Breast epithelium (tissue), 4 donors: ENCODE measurements at regions not wholly inside any gene's neighbourhood (a gene's known extent, or its start where the extent isn't known, plus 50 kb on each side); places are given as distances from the start of the nearest gene placed in this dataset.
"Not testable (repeated sequence)": the region's sequence is repeated elsewhere in the genome, so short reads cannot be mapped to it uniquely, and the experiment has no call there.

ENCODE experiments used
- DNase-seq, 2 donors: peaks; one replicate each; pipeline ENCODE4 v3.0.0-alpha.2; 2019; ENCODE audit warnings: low spot score in 2 of 2
- H3K27ac ChIP-seq, 2 donors: fragments of 200-600 bp; sonication (generic) in 1 of 2; one replicate each; pipeline ENCODE4 v1.5.1; 2016 to 2019; ENCODE audit warnings: mild to moderate bottlenecking in 1 of 2
- H3K27me3 ChIP-seq, 2 donors: fragments of 200-600 bp; sonication (generic) in 1 of 2; one replicate each; pipeline versions ENCODE4 v1.5.1 to v1.6.0; 2017 to 2019; ENCODE audit warnings: control low read depth in 1 of 2, mild to moderate bottlenecking in 1 of 2
- H3K36me3 ChIP-seq: fragments of 200-600 bp; one replicate; pipeline ENCODE4 v1.5.1; 2019
- H3K4me1 ChIP-seq, 2 donors: fragments of 200-600 bp; sonication (generic); one replicate each; pipeline ENCODE4 v1.5.1; 2016 to 2019; ENCODE audit warnings: control low read depth in 1 of 2
- H3K4me3 ChIP-seq, 3 donors: fragments of 200-600 bp; sonication (generic); 1 replicate in 2 of 3; 2 replicates in 1 of 3; pipeline ENCODE4 v1.5.1; 2016 to 2019; ENCODE audit warnings: mild to moderate bottlenecking in 3 of 3, moderate library complexity in 2 of 3
- H3K9me3 ChIP-seq, 2 donors: fragments of 200-600 bp; sonication (generic) in 1 of 2; one replicate each; pipeline ENCODE4 v1.5.1; 2016 to 2019; ENCODE audit warnings: control low read depth in 1 of 2
- POLR2A ChIP-seq: fragments of 450-650 bp; IDR thresholded peaks from one replicate; pipeline ENCODE4 v1.6.1; 2016; ENCODE audit warnings: antibody characterized with exemption, mild to moderate bottlenecking, moderate library complexity
- POLR2AphosphoS5 ChIP-seq, 3 donors: sonication (generic); formaldehyde crosslinking; IDR thresholded peaks; one replicate each; pipeline ENCODE4 v1.6.1; 2017; ENCODE audit warnings: antibody characterized with exemption in 3 of 3
- intact Hi-C: fragments of 100-400 bp; cut with DNase I; formaldehyde crosslinking; loops from one replicate; pipeline ENCODE4 v1.15.1; 2023; ENCODE audit warnings: low total_unique reads
- TF ChIP-seq, protein P1 (sequence below), 3 donors: fragments of 450-650 bp; IDR thresholded peaks; one replicate each; pipeline ENCODE4 v1.5.1; 2016 to 2017; ENCODE audit warnings: antibody characterized with exemption in 3 of 3, mild to moderate bottlenecking in 3 of 3, moderate library complexity in 3 of 3

DNA sequence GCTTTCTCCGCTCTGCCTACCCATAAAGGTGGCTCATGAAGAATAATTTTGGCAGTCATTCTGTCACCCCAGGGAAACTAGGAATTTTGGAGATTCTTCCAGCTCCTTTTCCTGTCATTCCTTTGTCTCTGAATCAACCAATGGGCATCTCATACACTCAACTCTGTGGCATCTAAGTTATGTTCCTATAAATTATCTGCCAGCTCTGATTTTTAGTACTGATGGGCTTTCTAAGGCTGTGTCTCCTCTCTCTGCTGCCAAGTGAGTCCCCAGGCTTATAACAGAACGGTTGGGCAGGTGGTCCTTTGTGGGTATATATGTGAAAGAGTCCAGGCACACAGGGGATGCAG lies 226.8 kb downstream of the NMUR2 start:
- DNase-seq = no peak
- intact Hi-C loops = no loop called here
- Histone ChIP-seq H3K27ac (no peak overlapping the region), H3K9me3 (peaks cover 0 to 8% of the 10 kb centered on the region in 2 donors), H3K4me1 (no peaks in the 10 kb centered on the region), H3K36me3 (no peaks in the 10 kb centered on the region), H3K27me3 (no peaks in the 10 kb centered on the region), H3K4me3 (no peak overlapping the region)
- TF ChIP-seq, protein P1, sequence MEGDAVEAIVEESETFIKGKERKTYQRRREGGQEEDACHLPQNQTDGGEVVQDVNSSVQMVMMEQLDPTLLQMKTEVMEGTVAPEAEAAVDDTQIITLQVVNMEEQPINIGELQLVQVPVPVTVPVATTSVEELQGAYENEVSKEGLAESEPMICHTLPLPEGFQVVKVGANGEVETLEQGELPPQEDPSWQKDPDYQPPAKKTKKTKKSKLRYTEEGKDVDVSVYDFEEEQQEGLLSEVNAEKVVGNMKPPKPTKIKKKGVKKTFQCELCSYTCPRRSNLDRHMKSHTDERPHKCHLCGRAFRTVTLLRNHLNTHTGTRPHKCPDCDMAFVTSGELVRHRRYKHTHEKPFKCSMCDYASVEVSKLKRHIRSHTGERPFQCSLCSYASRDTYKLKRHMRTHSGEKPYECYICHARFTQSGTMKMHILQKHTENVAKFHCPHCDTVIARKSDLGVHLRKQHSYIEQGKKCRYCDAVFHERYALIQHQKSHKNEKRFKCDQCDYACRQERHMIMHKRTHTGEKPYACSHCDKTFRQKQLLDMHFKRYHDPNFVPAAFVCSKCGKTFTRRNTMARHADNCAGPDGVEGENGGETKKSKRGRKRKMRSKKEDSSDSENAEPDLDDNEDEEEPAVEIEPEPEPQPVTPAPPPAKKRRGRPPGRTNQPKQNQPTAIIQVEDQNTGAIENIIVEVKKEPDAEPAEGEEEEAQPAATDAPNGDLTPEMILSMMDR (IDR thresholded peaks at IDR 0.05) = no peak
- TF ChIP-seq POLR2AphosphoS5 (IDR thresholded peaks at IDR 0.05) (no peak), POLR2A (no peak)

DNA sequence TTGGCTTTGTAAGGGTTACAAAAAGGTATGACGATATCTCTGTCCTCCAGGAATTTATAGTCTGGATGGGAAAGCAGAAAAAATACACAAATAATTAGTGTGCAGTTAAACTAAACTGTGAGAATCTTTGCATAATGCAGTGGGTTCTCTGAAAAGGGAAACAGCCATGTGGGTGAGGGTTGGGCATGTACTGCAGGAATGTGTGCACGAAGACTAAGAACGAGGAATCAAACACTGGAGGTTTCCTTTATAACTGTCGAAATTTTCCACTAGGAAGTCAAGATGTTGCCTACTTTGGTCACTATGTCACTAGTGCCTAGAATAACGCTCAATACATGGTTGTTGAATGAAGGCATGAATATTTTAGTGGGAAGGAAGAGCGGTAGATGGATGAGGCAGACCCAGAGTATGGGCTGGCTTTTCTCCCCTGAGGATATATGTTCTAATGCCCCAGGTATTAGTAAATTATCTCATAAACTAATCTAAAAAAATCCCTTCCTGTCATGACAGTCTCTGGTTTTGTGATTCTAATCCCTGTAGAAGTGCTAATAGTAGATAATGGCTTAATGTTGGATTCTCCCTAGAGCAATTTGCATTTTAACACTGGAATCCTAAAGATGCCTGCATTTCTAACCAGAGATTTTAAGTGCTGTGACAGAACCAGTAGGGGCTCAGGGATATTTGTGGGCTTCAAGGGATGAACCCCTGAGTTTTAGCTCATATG lies 227.3 kb downstream of the NMUR2 start:
- intact Hi-C loops = no loop called here
- Histone ChIP-seq H3K4me1 (no peaks in the 10 kb centered on the region), H3K4me3 (no peak overlapping the region), H3K27ac (no peak overlapping the region), H3K36me3 (no peaks in the 10 kb centered on the region), H3K9me3 (peaks cover 0 to 8% of the 10 kb centered on the region in 2 donors), H3K27me3 (no peaks in the 10 kb centered on the region)
- DNase-seq = no peak
- TF ChIP-seq POLR2AphosphoS5 (IDR thresholded peaks at IDR 0.05) = no peak
- TF ChIP-seq, protein P1 (IDR thresholded peaks at IDR 0.05) = no peak
- TF ChIP-seq POLR2A = no peak

DNA sequence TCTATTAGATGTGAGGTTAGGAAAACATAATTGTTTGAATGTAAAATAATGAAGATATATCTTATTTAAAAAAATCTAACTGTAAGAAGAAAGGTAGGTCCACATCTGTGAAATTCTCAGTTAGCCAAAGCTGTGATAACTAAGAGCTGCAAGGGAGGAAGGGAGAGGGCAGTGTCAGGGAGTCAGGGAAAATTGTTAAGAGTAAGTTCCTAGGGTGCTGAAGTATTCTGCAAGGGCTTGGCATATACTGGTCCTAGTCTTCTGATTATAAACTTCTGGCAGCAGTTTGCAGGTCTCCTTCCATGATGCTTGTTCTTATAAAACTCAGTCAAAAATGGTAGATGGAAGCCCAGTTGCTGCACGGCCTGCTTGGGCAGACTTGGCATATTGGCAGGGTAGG lies 233.2 kb downstream of the NMUR2 start:
- Histone ChIP-seq H3K36me3 (no peaks in the 10 kb centered on the region), H3K4me1 (no peaks in the 10 kb centered on the region), H3K9me3 (no peaks in the 10 kb centered on the region), H3K4me3 (no peak overlapping the region), H3K27me3 (no peaks in the 10 kb centered on the region), H3K27ac (no peak overlapping the region)
- intact Hi-C loops = loop anchor here (5.0 kb wide), 1 partner anchor 410 kb away; no protein-coding TSS in a partner anchor
- TF ChIP-seq POLR2A (no peak), POLR2AphosphoS5 (IDR thresholded peaks at IDR 0.05) (no peak)
- TF ChIP-seq, protein P1 (IDR thresholded peaks at IDR 0.05) = no peak
- no peak for DNase-seq

DNA sequence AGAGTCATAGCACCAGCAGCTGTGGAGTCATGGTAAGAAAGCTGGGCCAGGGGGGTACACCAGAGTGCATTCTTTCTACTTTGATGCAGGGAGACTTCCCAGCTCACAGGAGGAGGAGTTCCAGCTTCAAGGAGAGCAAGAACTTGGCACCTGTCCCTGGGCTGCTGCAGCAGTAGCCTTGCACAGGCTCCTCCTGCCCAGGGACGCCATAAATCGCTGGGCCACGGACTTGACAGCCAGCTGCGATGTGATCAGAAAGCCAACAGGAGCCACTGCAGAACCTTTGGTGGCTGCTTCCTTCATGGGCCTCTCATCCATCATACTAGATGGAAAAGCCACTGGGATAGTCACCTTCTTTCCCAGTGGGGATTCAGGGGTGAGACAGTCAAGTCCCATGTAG lies 234.7 kb downstream of the NMUR2 start:
- TF ChIP-seq POLR2A (no peak), POLR2AphosphoS5 (IDR thresholded peaks at IDR 0.05) (no peak)
- TF ChIP-seq, protein P1 (IDR thresholded peaks at IDR 0.05) = no peak
- DNase-seq = no peak
- H3K4me1 ChIP-seq = no peaks in the 10 kb centered on the region
- no peak overlapping the region for H3K4me3 ChIP-seq
- intact Hi-C loops = loop anchor here (5.0 kb wide), 1 partner anchor 412 kb away; no protein-coding TSS in a partner anchor
- no peaks in the 10 kb centered on the region for H3K27me3 ChIP-seq
- no peak overlapping the region for H3K27ac ChIP-seq
- H3K36me3 ChIP-seq = no peaks in the 10 kb centered on the region
- no peaks in the 10 kb centered on the region for H3K9me3 ChIP-seq

DNA sequence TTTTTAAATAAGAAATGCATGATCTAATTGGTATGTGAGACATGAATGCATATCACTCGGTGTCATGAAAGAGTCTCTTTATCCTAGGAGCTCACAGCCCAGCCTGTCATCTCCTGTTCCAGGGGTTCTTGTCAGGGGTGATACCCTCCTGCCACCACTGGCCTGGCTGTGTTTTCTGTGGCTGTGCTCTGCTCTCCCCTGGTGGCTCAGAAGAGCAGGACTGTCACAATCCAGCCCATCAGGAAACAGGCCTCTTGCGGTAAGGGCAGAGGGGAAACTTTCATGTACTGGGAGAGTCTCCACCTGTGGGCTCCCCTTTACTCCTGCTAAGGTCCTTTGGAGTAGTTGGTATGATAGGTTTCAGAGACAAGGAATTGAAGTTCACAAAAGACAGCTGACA lies 240.2 kb upstream of the GLRA1 start:
- H3K36me3 ChIP-seq = no peaks in the 10 kb centered on the region
- intact Hi-C loops = no loop called here
- no peaks in the 10 kb centered on the region for H3K9me3 ChIP-seq
- H3K27me3 ChIP-seq = no peaks in the 10 kb centered on the region
- DNase-seq = no peak
- no peak overlapping the region for H3K27ac ChIP-seq
- no peak overlapping the region for H3K4me3 ChIP-seq
- no peak for TF ChIP-seq POLR2AphosphoS5 (IDR thresholded peaks at IDR 0.05)
- TF ChIP-seq POLR2A = no peak
- TF ChIP-seq, protein P1 (IDR thresholded peaks at IDR 0.05) = no peak
- H3K4me1 ChIP-seq = no peaks in the 10 kb centered on the region

DNA sequence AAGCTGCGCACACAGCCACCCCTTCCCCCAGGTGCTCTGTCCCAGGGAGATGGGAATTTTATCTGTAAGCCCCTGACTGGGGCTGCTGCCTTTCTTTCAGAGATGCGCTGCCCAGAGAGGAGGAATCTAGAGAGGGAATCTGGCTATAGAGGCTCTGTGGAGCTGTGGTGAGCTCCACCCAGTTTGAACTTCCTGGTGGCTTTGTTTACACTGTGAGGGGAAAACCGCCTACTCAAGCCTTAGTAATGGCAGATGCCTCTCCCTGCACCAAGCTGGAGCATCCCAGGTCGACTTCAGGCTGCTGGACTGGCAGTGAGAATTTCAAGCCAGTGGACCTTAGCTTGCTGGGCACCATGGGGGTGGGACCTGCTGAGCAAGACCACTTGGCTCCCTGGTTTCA lies 235.2 kb upstream of the GLRA1 start:
- H3K4me3 ChIP-seq, H3K27me3 ChIP-seq, H3K4me1 ChIP-seq, H3K9me3 ChIP-seq, DNase-seq, H3K27ac ChIP-seq, H3K36me3 ChIP-seq, intact Hi-C loops: not testable (repeated sequence)

DNA sequence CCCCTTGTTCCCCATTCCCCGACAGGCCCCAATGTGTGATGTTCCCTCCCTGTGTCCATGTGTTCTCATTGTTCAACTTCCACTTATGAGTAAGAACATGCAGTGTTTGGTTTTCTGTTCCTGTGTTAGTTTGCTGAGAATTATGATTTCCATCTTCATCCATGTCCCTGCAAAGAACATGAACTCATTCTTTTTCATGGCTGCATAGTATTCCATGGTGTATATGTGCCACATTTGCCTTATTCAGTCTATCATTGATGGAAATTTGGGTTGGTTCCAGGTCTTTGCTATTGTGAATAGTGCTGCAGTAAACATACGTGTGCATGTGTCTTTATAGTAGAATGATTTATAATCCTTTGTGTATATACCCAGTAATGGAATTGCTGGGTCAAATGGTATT lies 229.8 kb upstream of the GLRA1 start:
- H3K9me3 ChIP-seq, DNase-seq, intact Hi-C loops, H3K27me3 ChIP-seq, H3K27ac ChIP-seq, H3K4me1 ChIP-seq, H3K36me3 ChIP-seq, H3K4me3 ChIP-seq: not testable (repeated sequence)
